Ascending aorta (tissue), 2 donors: ENCODE measurements at regions not wholly inside any gene's neighbourhood (a gene's known extent, or its start where the extent isn't known, plus 50 kb on each side); places are given as distances from the start of the nearest gene placed in this dataset.

ENCODE experiments used
- DNase-seq, 2 donors: peaks; one replicate each; pipeline ENCODE4 v3.0.0-alpha.2; 2019; ENCODE audit warnings: low spot score in 2 of 2
- H3K27ac ChIP-seq, 2 donors: fragments of 200-600 bp; sonication (generic); one replicate each; pipeline ENCODE4 v1.5.1; 2016 to 2017; ENCODE audit warnings: mild to moderate bottlenecking in 1 of 2
- H3K27me3 ChIP-seq: fragments of 200-600 bp; sonication (generic); one replicate; pipeline ENCODE4 v1.5.1; 2017
- H3K36me3 ChIP-seq, 2 donors: fragments of 200-600 bp; sonication (generic); one replicate each; pipeline ENCODE4 v1.5.1; 2016
- H3K4me1 ChIP-seq, 2 donors: fragments of 200-600 bp; sonication (generic); one replicate each; pipeline ENCODE4 v1.5.1; 2016 to 2017; ENCODE audit warnings: mild to moderate bottlenecking in 1 of 2
- H3K4me3 ChIP-seq, 2 donors: fragments of 200-600 bp; sonication (generic); one replicate each; pipeline ENCODE4 v1.5.1; 2016 to 2017; ENCODE audit warnings: mild to moderate bottlenecking in 1 of 2
- H3K9me3 ChIP-seq, 2 donors: fragments of 200-600 bp; sonication (generic); one replicate each; pipeline ENCODE4 v1.5.1; 2016
- intact Hi-C: fragments of 100-400 bp; cut with DNase I; formaldehyde crosslinking; loops from one replicate; pipeline ENCODE4 v1.15.1; 2023
- TF ChIP-seq, protein P1 (sequence below), 3 experiments: fragments of 200-600 bp in 2 of 3; fragments of 450-650 bp in 1 of 3; sonication (generic) in 2 of 3; IDR thresholded peaks; one replicate each; pipeline ENCODE4 v1.5.1; 2016 to 2019; ENCODE audit warnings: antibody characterized with exemption in 3 of 3, mild to moderate bottlenecking in 1 of 3, moderate library complexity in 1 of 3

DNA sequence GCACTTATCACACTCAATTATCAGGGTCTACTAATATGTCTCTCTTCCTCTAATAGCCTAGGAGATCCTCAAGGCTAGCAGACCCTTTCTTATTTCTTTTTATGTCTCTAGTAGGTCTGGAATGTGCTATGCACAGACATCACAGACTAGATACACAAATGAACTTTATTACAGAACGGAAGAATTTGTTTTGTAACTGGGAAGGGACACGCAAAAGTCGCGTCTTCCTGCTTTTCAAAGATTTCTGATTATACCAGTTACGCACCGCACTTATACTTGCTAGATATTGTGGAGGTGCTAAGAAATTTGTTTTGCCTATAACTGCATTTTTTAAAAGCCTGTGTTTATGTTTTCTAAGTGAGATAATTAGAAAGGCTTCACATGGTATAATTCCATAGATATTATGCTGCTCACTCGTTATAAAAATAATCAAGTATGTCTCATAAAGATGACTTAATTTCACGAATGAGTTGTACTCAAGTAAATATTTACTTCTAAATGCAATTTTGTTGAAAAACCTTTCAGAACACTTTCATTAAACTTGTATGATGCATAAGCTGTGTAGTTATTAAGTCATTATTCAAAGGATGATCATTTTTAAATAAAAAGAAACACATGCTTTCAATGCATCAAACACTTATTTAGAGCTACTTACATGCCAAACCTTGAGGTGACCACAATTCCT lies 662.6 kb downstream of the ACTL7B start:
- DNase-seq = no peak
- Histone ChIP-seq H3K9me3 (no peaks in the 10 kb centered on the region), H3K36me3 (no peaks in the 10 kb centered on the region), H3K4me3 (no peak overlapping the region), H3K4me1 (no peaks in the 10 kb centered on the region), H3K27ac (no peak overlapping the region), H3K27me3 (no peaks in the 10 kb centered on the region)
- intact Hi-C loops = no loop called here
- TF ChIP-seq, protein P1, sequence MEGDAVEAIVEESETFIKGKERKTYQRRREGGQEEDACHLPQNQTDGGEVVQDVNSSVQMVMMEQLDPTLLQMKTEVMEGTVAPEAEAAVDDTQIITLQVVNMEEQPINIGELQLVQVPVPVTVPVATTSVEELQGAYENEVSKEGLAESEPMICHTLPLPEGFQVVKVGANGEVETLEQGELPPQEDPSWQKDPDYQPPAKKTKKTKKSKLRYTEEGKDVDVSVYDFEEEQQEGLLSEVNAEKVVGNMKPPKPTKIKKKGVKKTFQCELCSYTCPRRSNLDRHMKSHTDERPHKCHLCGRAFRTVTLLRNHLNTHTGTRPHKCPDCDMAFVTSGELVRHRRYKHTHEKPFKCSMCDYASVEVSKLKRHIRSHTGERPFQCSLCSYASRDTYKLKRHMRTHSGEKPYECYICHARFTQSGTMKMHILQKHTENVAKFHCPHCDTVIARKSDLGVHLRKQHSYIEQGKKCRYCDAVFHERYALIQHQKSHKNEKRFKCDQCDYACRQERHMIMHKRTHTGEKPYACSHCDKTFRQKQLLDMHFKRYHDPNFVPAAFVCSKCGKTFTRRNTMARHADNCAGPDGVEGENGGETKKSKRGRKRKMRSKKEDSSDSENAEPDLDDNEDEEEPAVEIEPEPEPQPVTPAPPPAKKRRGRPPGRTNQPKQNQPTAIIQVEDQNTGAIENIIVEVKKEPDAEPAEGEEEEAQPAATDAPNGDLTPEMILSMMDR (IDR thresholded peaks at IDR 0.05) = no peak

DNA sequence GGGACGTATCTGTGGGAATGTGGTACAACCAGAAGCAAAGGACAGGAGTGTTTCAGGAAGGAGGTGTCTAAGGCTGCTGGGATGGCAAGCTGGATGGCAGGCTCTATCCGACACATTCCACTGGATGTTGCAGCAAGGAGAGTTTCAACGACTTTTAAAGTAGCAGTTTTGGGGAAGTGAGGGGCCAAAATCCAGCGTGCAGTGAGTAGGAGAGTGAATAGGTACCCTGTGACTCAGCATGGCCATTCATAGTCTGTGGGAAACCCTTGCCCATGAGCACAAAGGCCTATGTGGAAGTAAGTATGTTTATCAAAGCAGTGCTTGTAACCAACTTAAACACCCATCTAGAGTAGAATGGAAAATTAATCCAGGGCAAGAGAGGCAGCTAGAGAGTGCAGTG lies 664.7 kb downstream of the ACTL7B start:
- intact Hi-C loops = no loop called here
- no peak for DNase-seq
- Histone ChIP-seq H3K36me3 (no peaks in the 10 kb centered on the region), H3K9me3 (no peaks in the 10 kb centered on the region), H3K4me3 (no peak overlapping the region), H3K27ac (no peak overlapping the region), H3K27me3 (no peaks in the 10 kb centered on the region), H3K4me1 (no peaks in the 10 kb centered on the region)
- TF ChIP-seq, protein P1 (IDR thresholded peaks at IDR 0.05) = no peak

DNA sequence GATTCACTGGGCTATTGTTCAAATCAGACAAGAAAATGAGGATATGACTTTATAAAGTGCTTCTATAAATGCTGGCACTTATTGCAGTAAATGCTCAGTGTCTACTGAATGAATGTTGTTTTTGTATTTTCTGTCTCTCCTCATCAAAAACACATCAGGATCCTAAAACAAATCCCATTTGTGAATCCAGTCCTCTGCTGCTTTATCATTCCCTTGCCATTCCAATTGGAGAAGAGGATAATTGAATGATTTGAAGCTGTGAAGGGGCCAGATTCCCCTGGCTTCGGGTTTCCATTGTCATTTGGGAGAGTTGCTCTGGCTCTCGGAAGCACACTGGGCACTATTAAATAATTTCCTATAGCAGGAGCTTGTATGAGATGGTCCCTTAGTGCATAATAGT lies 666.8 kb downstream of the ACTL7B start:
- no peak for DNase-seq
- Histone ChIP-seq H3K27me3 (no peaks in the 10 kb centered on the region), H3K4me3 (no peak overlapping the region), H3K4me1 (no peaks in the 10 kb centered on the region), H3K36me3 (no peaks in the 10 kb centered on the region), H3K27ac (no peak overlapping the region), H3K9me3 (no peaks in the 10 kb centered on the region)
- intact Hi-C loops = no loop called here
- TF ChIP-seq, protein P1 (IDR thresholded peaks at IDR 0.05) = no peak

DNA sequence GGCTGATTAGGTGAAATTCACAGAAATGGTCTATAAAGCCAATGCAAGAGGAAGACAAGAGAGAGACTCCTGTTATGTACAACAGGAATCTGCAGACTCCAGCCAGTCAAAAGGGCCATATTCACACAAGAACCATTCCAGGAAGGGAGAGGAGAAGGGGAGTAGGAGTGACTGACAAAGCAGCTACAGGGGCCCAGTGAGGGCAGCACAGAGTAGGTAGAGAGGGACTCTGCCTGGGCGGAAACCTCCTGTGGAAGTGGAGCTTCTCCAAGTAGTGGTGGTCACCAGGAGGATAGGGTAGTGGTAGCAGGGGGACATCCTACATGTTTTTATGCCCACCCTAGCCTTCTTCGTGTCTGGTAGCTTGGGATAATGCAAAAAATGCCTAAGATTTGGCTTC lies 667.3 kb downstream of the ACTL7B start:
- no peak overlapping the region for H3K4me3 ChIP-seq
- intact Hi-C loops = no loop called here
- H3K4me1 ChIP-seq = no peaks in the 10 kb centered on the region
- no peaks in the 10 kb centered on the region for H3K9me3 ChIP-seq
- H3K27me3 ChIP-seq = no peaks in the 10 kb centered on the region
- no peak overlapping the region for H3K27ac ChIP-seq
- no peak for DNase-seq
- TF ChIP-seq, protein P1 (IDR thresholded peaks at IDR 0.05) = no peak
- H3K36me3 ChIP-seq = no peaks in the 10 kb centered on the region

DNA sequence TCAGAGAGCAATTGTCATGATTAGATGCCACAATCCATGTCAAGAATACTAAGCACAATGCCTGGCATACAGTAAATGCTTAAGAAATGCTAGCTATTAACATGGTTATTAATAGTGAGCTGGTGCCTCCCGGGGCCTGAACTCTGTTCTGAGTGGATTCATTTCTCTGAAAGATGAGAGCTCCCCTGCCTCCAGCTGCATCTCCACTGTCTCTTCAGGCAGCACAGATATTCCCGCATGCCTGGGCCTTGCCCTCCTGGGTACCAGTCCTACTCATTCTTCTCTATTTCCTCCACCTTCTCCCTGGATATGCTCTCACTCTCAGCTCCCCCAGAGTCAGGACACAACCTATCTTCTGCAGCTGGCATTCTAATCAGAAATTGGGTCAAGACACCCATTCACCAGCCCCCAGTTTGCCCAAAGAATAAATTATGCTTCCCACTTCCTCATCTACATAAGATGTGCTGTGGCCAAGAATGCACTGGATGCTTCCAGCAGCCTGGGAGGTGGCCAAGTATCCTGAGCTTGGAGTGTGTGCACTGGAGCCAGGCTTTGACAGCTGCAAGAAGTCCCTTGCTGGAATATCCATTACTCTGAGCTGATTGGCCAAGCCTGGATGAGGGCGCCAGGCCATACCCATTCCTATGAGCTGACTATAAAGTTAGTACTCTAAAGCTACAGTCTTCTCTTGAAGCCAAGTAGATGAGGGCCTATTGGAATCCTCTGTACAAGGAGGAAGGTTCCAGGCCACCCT lies 669.0 kb downstream of the ACTL7B start:
- no peak overlapping the region for H3K4me3 ChIP-seq
- peak in 1 of 2 donors; percentile 9 for DNase-seq
- H3K27ac ChIP-seq = no peak overlapping the region
- H3K4me1 ChIP-seq = no peaks in the 10 kb centered on the region
- intact Hi-C loops = no loop called here
- TF ChIP-seq, protein P1 (IDR thresholded peaks at IDR 0.05) = no peak
- H3K27me3 ChIP-seq = no peaks in the 10 kb centered on the region
- H3K9me3 ChIP-seq = no peaks in the 10 kb centered on the region
- H3K36me3 ChIP-seq = no peaks in the 10 kb centered on the region
